Keratinocyte (primary cell): ENCODE measurements at regions not wholly inside any gene's neighbourhood (a gene's known extent, or its start where the extent isn't known, plus 50 kb on each side); places are given as distances from the start of the nearest gene placed in this dataset.

Source experiments
- DNase-seq: peaks from one replicate; pipeline ENCODE4 v3.0.0-alpha.2; 2011; ENCODE audit warnings: low read depth, missing footprints, low spot score
- FAIRE-seq: peaks from 2 replicates; lab custom pipeline; 2011; peaks lifted over from hg19 to GRCh38; lab: Jason Lieb, UNC
- H2AFZ ChIP-seq: 2 replicates; pipeline ENCODE4 v1.6.0; 2012; ENCODE audit warnings: low read length, control low read depth, inconsistent platforms; ENCODE audit not compliant: control insufficient read depth
- H3K27ac ChIP-seq: 2 replicates; pipeline ENCODE4 v1.5.1; 2011; ENCODE audit warnings: low read length; ENCODE audit not compliant: control insufficient read depth, insufficient read depth
- H3K27me3 ChIP-seq: 3 replicates; pipeline ENCODE4 v1.6.0; 2011; ENCODE audit warnings: low read length; ENCODE audit not compliant: control insufficient read depth, insufficient read depth; ENCODE audit errors: extremely low read depth
- H3K36me3 ChIP-seq, 2 experiments: 2 replicates in 1 of 2; 3 replicates in 1 of 2; pipeline ENCODE4 v1.5.1; 2011; ENCODE audit warnings: low read length in 2 of 2, mild to moderate bottlenecking in 1 of 2; ENCODE audit not compliant: control insufficient read depth in 2 of 2, insufficient read depth in 2 of 2; ENCODE audit errors: extremely low read depth in 1 of 2
- H3K4me1 ChIP-seq: 3 replicates; pipeline ENCODE4 v1.5.1; 2011; ENCODE audit warnings: low read length; ENCODE audit not compliant: control insufficient read depth, insufficient read depth; ENCODE audit errors: extremely low read depth
- H3K4me2 ChIP-seq: 3 replicates; pipeline ENCODE4 v1.6.0; 2011; ENCODE audit warnings: low read depth, low read length; ENCODE audit not compliant: control insufficient read depth, insufficient read depth; ENCODE audit errors: extremely low read depth
- H3K4me3 ChIP-seq, 3 experiments: fragments of 200-600 bp in 1 of 3; sonication (generic) in 1 of 3; 2 replicates in 2 of 3; 3 replicates in 1 of 3; pipeline ENCODE4 v1.5.1; 2011 to 2016; ENCODE audit warnings: low read length in 3 of 3, mild to moderate bottlenecking in 3 of 3, control low read depth in 2 of 3, inconsistent platforms in 1 of 3, low read depth in 1 of 3, mixed read lengths in 1 of 3, mixed run types in 1 of 3, moderate library complexity in 1 of 3; ENCODE audit not compliant: control insufficient read depth in 2 of 3, insufficient read depth in 2 of 3; ENCODE audit errors: extremely low read depth in 1 of 3
- H3K79me2 ChIP-seq: 2 replicates; pipeline ENCODE4 v1.6.0; 2012; ENCODE audit warnings: low read length; ENCODE audit not compliant: control insufficient read depth, insufficient read depth
- H3K9ac ChIP-seq: 3 replicates; pipeline ENCODE4 v1.6.0; 2011; ENCODE audit warnings: low read length; ENCODE audit not compliant: control insufficient read depth, insufficient read depth; ENCODE audit errors: extremely low read depth
- H3K9me1 ChIP-seq: 3 replicates; pipeline ENCODE4 v1.6.0; 2011; ENCODE audit warnings: low read length; ENCODE audit not compliant: control insufficient read depth, insufficient read depth; ENCODE audit errors: extremely low read depth
- H3K9me3 ChIP-seq: 2 replicates; pipeline ENCODE4 v1.5.1; 2012; ENCODE audit warnings: low read depth, low read length; ENCODE audit not compliant: control insufficient read depth
- H4K20me1 ChIP-seq: 3 replicates; pipeline ENCODE4 v1.6.0; 2011; ENCODE audit warnings: low read length; ENCODE audit not compliant: control insufficient read depth, insufficient read depth; ENCODE audit errors: extremely low read depth
- CTCF ChIP-seq, 3 experiments: IDR thresholded peaks in 1 of 3; conservative IDR thresholded peaks in 1 of 3; optimal IDR thresholded peaks in 1 of 3; 2 replicates in 2 of 3; 3 replicates in 1 of 3; pipeline versions ENCODE3 to v1.5.1; 2011; ENCODE audit warnings: low read length in 3 of 3, mild to moderate bottlenecking in 3 of 3, moderate library complexity in 2 of 3, control low read depth in 1 of 3, inconsistent platforms in 1 of 3; ENCODE audit not compliant: insufficient read depth in 2 of 3; ENCODE audit errors: extremely low read depth in 1 of 3
- EZH2 ChIP-seq: IDR thresholded peaks from one replicate; pipeline ENCODE4 v1.6.1; 2012; ENCODE audit warnings: inconsistent platforms, mild to moderate bottlenecking, low read length, moderate library complexity
- dilution Hi-C: fragments of 300-500 bp; cut with MboI; formaldehyde crosslinking; loops from one replicate; pipeline ENCODE4 v1.7.0; 2020; ENCODE audit warnings: low sequenced_read_pairs; ENCODE audit not compliant: extremely low pct_ligation_motif_present

GRCh38 chr1:5683446-5683845 is 308.8 kb downstream of the NPHP4 start:
- no peaks in the 10 kb centered on the region for H4K20me1 ChIP-seq
- no peaks in the 10 kb centered on the region for H3K27me3 ChIP-seq
- TF ChIP-seq EZH2, result no peak
- TF ChIP-seq CTCF (optimal IDR thresholded peaks at IDR 0.05 in 1 of 3, IDR thresholded peaks at IDR 0.05 in 1 of 3, conservative IDR thresholded peaks at IDR 0.05 in 1 of 3; ENCODE audit: extremely low read depth in 1 of 3, insufficient read depth in 2 of 3, low read length in 3 of 3), result no peak
- H3K36me3 ChIP-seq, result no peaks in the 10 kb centered on the region
- no peak overlapping the region for H3K9ac ChIP-seq
- no peak overlapping the region for H2AFZ ChIP-seq
- no peak overlapping the region for H3K4me3 ChIP-seq
- no peak overlapping the region for H3K27ac ChIP-seq
- no peaks in the 10 kb centered on the region for H3K9me3 ChIP-seq
- DNase-seq (no peak), FAIRE-seq (no peak)
- no peak overlapping the region for H3K4me2 ChIP-seq
- H3K4me1 ChIP-seq, result peaks cover under 1% of the 10 kb centered on the region
- no peaks in the 10 kb centered on the region for H3K9me1 ChIP-seq
- H3K79me2 ChIP-seq, result no peaks in the 10 kb centered on the region
- dilution Hi-C loops, result no loop called here

- no peak overlapping the region for H3K9ac ChIP-seq
- dilution Hi-C loops, result no loop called here
- no peaks in the 10 kb centered on the region for H3K4me1 ChIP-seq
- H3K27ac ChIP-seq, result no peak overlapping the region
- H4K20me1 ChIP-seq, result no peaks in the 10 kb centered on the region
- H3K4me2 ChIP-seq, result no peak overlapping the region
- H3K27me3 ChIP-seq, result no peaks in the 10 kb centered on the region
- no peaks in the 10 kb centered on the region for H3K79me2 ChIP-seq
- H2AFZ ChIP-seq, result no peak overlapping the region
- TF ChIP-seq CTCF (optimal IDR thresholded peaks at IDR 0.05 in 1 of 3, IDR thresholded peaks at IDR 0.05 in 1 of 3, conservative IDR thresholded peaks at IDR 0.05 in 1 of 3; ENCODE audit: extremely low read depth in 1 of 3, insufficient read depth in 2 of 3, low read length in 3 of 3) (no peak), EZH2 (no peak)
- FAIRE-seq (no peak), DNase-seq (no peak)
- H3K36me3 ChIP-seq, result no peaks in the 10 kb centered on the region
- no peaks in the 10 kb centered on the region for H3K9me3 ChIP-seq
- H3K4me3 ChIP-seq, result no peak overlapping the region
- H3K9me1 ChIP-seq, result no peaks in the 10 kb centered on the region
Measured at GRCh38 chr1:5682626-5683225, 309.5 kb downstream of the NPHP4 start.
